ENCODE measurements at regions not wholly inside any gene's neighbourhood (a gene's known extent, or its start where the extent isn't known, plus 50 kb on each side); places are given as distances from the start of the nearest gene placed in this dataset.

GRCh38 chr1:29638281-29638680 is 402.0 kb downstream of the PTPRU start:
- TF ChIP-seq CTCF (conservative IDR thresholded peaks at IDR 0.05; ENCODE audit: low read length): no peak
- TF ChIP-seq EZH2phosphoT487 (IDR thresholded peaks at IDR 0.05; ENCODE audit: borderline replicate concordance): no peak
